A673 (cell line): ENCODE measurements at regions not wholly inside any gene's neighbourhood (a gene's known extent, or its start where the extent isn't known, plus 50 kb on each side); places are given as distances from the start of the nearest gene placed in this dataset.
"Not testable (repeated sequence)": the region's sequence is repeated elsewhere in the genome, so short reads cannot be mapped to it uniquely, and the experiment has no call there.

Experiments
- BruUV-seq: library from RNA; stranded (reverse); fragments of 400-500 nt; replicated peaks from 2 replicates; lab custom pipeline; 2021; lab: Mats Ljungman, UMichigan
- CTCF ChIA-PET: fragments of 300-600 bp; sonication (Branson Sonifier 250); formaldehyde crosslinking; loops from one replicate; lab custom pipeline; 2022; ENCODE audit warnings: antibody characterized with exemption; lab: Charles Lee
- POLR2A ChIA-PET: fragments of 300-600 bp; sonication (Branson Sonifier 250); formaldehyde crosslinking; loops from one replicate; lab custom pipeline; 2022; ENCODE audit warnings: antibody characterized with exemption; ENCODE audit not compliant: low non-redundant PET; lab: Charles Lee
- DNase-seq: peaks from one replicate; pipeline ENCODE4 v3.0.0-alpha.2; 2015; ENCODE audit warnings: low spot score
- H3K27ac ChIP-seq: fragments of 200-600 bp; sonication (generic); 2 replicates; pipeline ENCODE4 v1.5.1; 2016; ENCODE audit warnings: mixed run types, low read depth, mild to moderate bottlenecking, mixed read lengths, antibody characterized with exemption, low read length; ENCODE audit not compliant: poor library complexity, severe bottlenecking
- H3K27me3 ChIP-seq: fragments of 200-600 bp; sonication (generic); replicated peaks from 2 replicates; pipeline ENCODE4 v1.6.1; 2017; ENCODE audit warnings: mixed run types, low read depth, mild to moderate bottlenecking, mixed read lengths, antibody characterized with exemption, low read length; ENCODE audit not compliant: insufficient read depth, poor library complexity
- H3K36me3 ChIP-seq: fragments of 200-600 bp; sonication (generic); 2 replicates; pipeline ENCODE4 v1.6.1; 2016; ENCODE audit warnings: mixed run types, mild to moderate bottlenecking, mixed read lengths, antibody characterized with exemption, low read length; ENCODE audit not compliant: insufficient read depth, poor library complexity, severe bottlenecking
- H3K4me1 ChIP-seq: fragments of 200-600 bp; sonication (generic); 2 replicates; pipeline ENCODE4 v1.6.1; 2017; ENCODE audit warnings: mixed run types, mild to moderate bottlenecking, mixed read lengths, antibody characterized with exemption, low read length; ENCODE audit not compliant: insufficient read depth, poor library complexity, severe bottlenecking
- H3K4me3 ChIP-seq: fragments of 200-600 bp; sonication (generic); 2 replicates; pipeline ENCODE4 v1.5.1; 2016; ENCODE audit warnings: low read depth, mixed run types, mild to moderate bottlenecking, mixed read lengths, low read length; ENCODE audit not compliant: poor library complexity, severe bottlenecking
- H3K9me3 ChIP-seq: fragments of 200-600 bp; sonication (generic); 2 replicates; pipeline ENCODE4 v1.6.1; 2016; ENCODE audit warnings: mixed run types, low read depth, mild to moderate bottlenecking, mixed read lengths, antibody characterized with exemption, low read length; ENCODE audit not compliant: poor library complexity, severe bottlenecking
- EZH2 ChIP-seq: fragments of 200-600 bp; sonication (generic); IDR thresholded peaks from 2 replicates; pipeline ENCODE4 v1.6.1; 2017; ENCODE audit warnings: borderline replicate concordance, low read depth, mild to moderate bottlenecking, mixed read lengths, antibody characterized with exemption, low read length; ENCODE audit not compliant: poor library complexity, severe bottlenecking
- intact Hi-C: fragments of 100-400 bp; cut with micrococcal nuclease; formaldehyde crosslinking; loops from one replicate; pipeline ENCODE4 v1.10.0; 2022; ENCODE audit not compliant: unreplicated experiment
- TF ChIP-seq, protein P1 (sequence below): fragments of 300-800, 200-600 bp; sonication (generic); conservative IDR thresholded peaks from 2 replicates; pipeline ENCODE4 v1.5.1; 2017; ENCODE audit warnings: low read depth, mild to moderate bottlenecking, antibody characterized with exemption, low read length, moderate library complexity, mixed read lengths

DNA sequence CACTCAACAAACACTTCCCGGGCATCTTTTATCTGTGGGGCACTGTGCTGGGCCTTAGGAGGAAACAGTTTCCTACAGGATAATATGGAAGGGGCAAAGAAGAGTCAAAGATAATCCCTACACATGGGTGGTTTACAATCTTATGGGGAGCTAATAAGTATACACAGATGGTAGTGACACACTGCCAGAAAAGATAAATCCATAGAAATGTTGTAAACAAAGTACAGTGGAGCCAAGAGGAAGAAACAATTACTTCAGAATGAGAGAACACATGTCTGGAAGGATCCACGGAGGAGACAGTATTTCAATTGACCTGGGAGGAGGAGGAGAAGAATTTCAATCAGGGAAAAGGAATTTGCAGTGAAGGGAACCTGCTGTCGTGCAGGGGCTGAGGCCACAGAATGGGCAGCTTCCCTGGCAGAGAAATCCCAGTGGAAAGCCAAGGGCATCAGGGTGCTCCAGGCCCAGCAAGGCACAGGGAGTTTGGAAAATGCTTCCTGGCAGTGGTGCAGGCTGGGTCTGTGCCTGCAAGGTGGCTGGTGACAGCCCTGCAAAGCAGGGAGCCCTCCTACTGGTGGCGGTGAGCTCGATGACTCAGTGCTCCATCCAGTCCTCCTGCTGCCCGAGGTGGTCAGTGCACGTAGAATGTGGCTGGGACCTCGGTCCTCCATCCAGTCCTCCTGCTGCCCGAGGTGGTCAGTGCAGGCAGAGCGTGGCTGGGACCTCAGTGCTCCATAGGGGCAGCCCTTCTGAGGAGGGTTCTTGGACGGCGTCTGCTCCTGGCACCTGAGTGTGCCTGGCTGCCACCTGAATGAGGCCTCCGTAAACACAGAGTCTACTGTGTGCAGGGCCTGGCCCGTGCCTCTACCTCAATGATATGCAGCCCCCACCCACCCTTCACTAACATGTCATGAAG, 444.3 kb upstream of the B3GAT1 start:
- BruUV-seq = no TSS peak
- ChIA-PET CTCF (no interaction called here), POLR2A (no interaction called here)
- intact Hi-C loops = no loop called here
- no peaks in the 10 kb centered on the region for H3K27me3 ChIP-seq
- no peak for DNase-seq
- TF ChIP-seq, protein P1, sequence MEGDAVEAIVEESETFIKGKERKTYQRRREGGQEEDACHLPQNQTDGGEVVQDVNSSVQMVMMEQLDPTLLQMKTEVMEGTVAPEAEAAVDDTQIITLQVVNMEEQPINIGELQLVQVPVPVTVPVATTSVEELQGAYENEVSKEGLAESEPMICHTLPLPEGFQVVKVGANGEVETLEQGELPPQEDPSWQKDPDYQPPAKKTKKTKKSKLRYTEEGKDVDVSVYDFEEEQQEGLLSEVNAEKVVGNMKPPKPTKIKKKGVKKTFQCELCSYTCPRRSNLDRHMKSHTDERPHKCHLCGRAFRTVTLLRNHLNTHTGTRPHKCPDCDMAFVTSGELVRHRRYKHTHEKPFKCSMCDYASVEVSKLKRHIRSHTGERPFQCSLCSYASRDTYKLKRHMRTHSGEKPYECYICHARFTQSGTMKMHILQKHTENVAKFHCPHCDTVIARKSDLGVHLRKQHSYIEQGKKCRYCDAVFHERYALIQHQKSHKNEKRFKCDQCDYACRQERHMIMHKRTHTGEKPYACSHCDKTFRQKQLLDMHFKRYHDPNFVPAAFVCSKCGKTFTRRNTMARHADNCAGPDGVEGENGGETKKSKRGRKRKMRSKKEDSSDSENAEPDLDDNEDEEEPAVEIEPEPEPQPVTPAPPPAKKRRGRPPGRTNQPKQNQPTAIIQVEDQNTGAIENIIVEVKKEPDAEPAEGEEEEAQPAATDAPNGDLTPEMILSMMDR = no peak
- TF ChIP-seq EZH2 = no peak
- no peak overlapping the region for H3K27ac ChIP-seq
- H3K4me3 ChIP-seq = no peak overlapping the region
- no peaks in the 10 kb centered on the region for H3K9me3 ChIP-seq
- H3K36me3 ChIP-seq = no peaks in the 10 kb centered on the region
- no peaks in the 10 kb centered on the region for H3K4me1 ChIP-seq

DNA sequence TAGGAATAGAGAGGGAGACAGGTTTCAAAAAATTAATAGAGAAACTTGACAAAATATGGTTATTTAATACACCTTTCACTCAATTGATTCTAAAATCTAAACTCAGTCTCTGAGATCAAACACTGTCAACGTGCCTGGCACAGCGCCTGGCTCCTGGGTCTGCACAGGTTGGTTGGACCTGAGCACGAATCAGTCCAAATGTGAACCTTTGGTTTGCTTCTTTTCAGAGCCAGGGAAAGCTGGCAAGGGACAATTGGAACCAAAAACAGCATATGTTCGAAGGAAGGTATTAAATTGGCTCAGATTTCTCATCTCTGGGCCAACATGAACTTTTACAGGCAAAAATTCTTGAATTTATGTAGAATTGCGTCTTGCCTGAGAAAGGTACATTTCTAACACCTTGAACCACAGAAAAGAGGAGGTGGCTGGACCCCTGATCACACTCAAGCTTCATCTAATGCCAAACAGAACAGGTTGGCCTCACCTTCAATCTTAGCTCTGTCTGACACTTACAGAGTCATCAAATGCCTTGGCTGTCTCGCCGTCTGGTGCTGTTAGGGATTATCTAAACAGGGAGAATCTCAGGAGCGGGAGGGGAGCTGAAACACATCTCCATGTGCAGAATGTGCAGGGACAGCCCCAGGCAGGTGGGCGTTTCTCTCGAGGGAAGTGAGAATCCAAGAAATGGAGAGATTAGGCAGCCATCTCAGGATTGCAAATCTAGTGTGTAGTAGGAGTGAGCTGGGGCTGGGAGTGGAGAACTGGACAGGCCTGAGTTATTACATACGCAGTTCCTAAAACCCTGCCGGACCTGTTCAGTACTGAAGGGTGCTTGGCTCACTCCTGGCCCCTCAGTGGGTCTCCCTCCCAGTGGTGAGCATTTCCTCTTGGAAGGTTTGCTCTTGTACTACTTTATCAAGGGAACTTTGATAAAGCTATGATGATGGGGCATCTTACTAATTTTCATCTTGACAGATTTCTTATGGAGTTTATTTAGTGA, 442.2 kb upstream of the B3GAT1 start:
- intact Hi-C loops = no loop called here

DNA sequence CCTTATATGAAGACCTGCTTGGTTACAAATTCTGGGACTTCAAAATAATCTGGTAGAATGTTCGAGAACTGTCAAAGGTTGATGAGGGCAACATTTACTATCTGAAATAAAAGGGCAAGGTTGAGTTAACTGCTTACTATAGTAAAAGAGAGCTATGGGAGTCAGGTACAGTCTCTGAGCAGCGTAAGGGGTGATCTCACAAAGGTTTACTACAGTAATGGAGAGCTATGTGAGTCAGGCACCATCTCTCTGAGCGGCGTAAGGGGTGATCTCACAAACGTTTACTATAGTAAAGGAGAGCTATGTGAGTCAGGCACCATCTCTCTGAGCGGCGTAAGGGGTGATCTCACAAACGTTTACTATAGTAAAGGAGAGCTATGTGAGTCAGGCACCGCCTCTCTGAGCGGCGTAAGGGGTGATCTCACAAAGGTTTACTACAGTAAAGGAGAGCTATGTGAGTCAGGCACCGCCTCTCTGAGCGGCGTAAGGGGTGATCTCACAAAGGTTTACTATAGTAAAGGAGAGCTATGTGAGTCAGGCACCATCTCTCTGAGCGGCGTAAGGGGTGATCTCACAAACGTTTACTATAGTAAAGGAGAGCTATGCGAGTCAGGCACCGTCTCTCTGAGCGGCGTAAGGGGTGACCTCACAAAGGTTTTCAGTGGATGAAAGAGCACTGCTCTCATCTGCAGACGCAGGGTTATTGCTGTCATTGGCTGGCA, 439.6 kb upstream of the B3GAT1 start:
- H3K4me1 ChIP-seq, CTCF ChIA-PET, intact Hi-C loops, BruUV-seq, POLR2A ChIA-PET, H3K9me3 ChIP-seq, H3K36me3 ChIP-seq, H3K27ac ChIP-seq, DNase-seq, H3K4me3 ChIP-seq, H3K27me3 ChIP-seq: not testable (repeated sequence)

More for the DNA sequence above, 442.2 kb upstream of the B3GAT1 start:
- Histone ChIP-seq H3K27me3 (no peaks in the 10 kb centered on the region), H3K36me3 (no peaks in the 10 kb centered on the region), H3K4me3 (no peak overlapping the region), H3K4me1 (no peaks in the 10 kb centered on the region), H3K27ac (no peak overlapping the region), H3K9me3 (no peaks in the 10 kb centered on the region)
- CTCF ChIA-PET = no interaction called here
- TF ChIP-seq, protein P1 = no peak
- no peak for TF ChIP-seq EZH2
- POLR2A ChIA-PET = no interaction called here
- BruUV-seq = no TSS peak
- DNase-seq = no peak
